Liver (tissue), 8 donors: ENCODE measurements at regions not wholly inside any gene's neighbourhood (a gene's known extent, or its start where the extent isn't known, plus 50 kb on each side); places are given as distances from the start of the nearest gene placed in this dataset.

ENCODE experiments used
- DNase-seq: peaks from one replicate; pipeline ENCODE4 v3.0.0-alpha.2; 2017; ENCODE audit warnings: low spot score
- H3K27ac ChIP-seq, 2 donors: one replicate each; pipeline ENCODE4 v1.7.0; 2013; ENCODE audit warnings: inconsistent platforms in 2 of 2, low read length in 2 of 2, control low read depth in 1 of 2, low read depth in 1 of 2, mild to moderate bottlenecking in 1 of 2
- H3K27me3 ChIP-seq, 4 donors: one replicate each; pipeline versions ENCODE4 v1.6.1 to v1.7.0; 2013; ENCODE audit warnings: low read length in 3 of 4, inconsistent platforms in 1 of 4, mild to moderate bottlenecking in 1 of 4, moderate library complexity in 1 of 4; ENCODE audit not compliant: control insufficient read depth in 4 of 4, insufficient read depth in 4 of 4
- H3K36me3 ChIP-seq, 4 donors: one replicate each; pipeline versions ENCODE4 v1.6.1 to v1.7.0; 2013; ENCODE audit warnings: low read length in 3 of 4, mild to moderate bottlenecking in 3 of 4, low read depth in 1 of 4, moderate library complexity in 1 of 4; ENCODE audit not compliant: control insufficient read depth in 4 of 4, insufficient read depth in 3 of 4
- H3K4me1 ChIP-seq, 4 donors: one replicate each; pipeline versions ENCODE4 v1.6.1 to v1.7.0; 2013; ENCODE audit warnings: low read length in 3 of 4, mild to moderate bottlenecking in 3 of 4, moderate library complexity in 1 of 4; ENCODE audit not compliant: control insufficient read depth in 4 of 4, insufficient read depth in 4 of 4
- H3K4me3 ChIP-seq, 3 donors: one replicate each; pipeline versions ENCODE4 v1.6.1 to v1.7.0; 2013; ENCODE audit warnings: low read length in 3 of 3, control low read depth in 1 of 3, low read depth in 1 of 3, mild to moderate bottlenecking in 1 of 3
- H3K9ac ChIP-seq, 2 donors: one replicate each; pipeline ENCODE4 v1.7.0; 2013; ENCODE audit warnings: low read length in 2 of 2, mild to moderate bottlenecking in 2 of 2, moderate library complexity in 2 of 2, control low read depth in 1 of 2, low read depth in 1 of 2
- H3K9me3 ChIP-seq, 4 donors: one replicate each; pipeline versions ENCODE4 v1.6.1 to v1.7.0; 2013; ENCODE audit warnings: low read length in 3 of 4; ENCODE audit not compliant: control insufficient read depth in 4 of 4
- CTCF ChIP-seq: fragments of 150-350 bp; IDR thresholded peaks from 2 replicates; pipeline ENCODE4 v1.5.1; 2017; ENCODE audit warnings: improper control_type of control experiment, low read depth, low read length; ENCODE audit not compliant: missing input control
- FOXA1 ChIP-seq: IDR thresholded peaks from 2 replicates; pipeline ENCODE4 v1.6.1; 2016; ENCODE audit warnings: antibody characterized with exemption
- RAD21 ChIP-seq, 2 donors: IDR thresholded peaks; 2 replicates each; pipeline ENCODE4 v1.6.1; 2016; ENCODE audit warnings: antibody characterized with exemption in 2 of 2, mild to moderate bottlenecking in 2 of 2
- RXRA ChIP-seq, 2 donors: IDR thresholded peaks; 2 replicates each; pipeline ENCODE4 v1.6.1; 2017 to 2018; ENCODE audit warnings: antibody characterized with exemption in 2 of 2, mild to moderate bottlenecking in 1 of 2
- TAF1 ChIP-seq: conservative IDR thresholded peaks from 2 replicates; pipeline ENCODE4 v1.6.1; 2016; ENCODE audit warnings: antibody characterized with exemption, mild to moderate bottlenecking
- WGBS: extraction: QIAGEN DNeasy Blood & Tissue Kit; methylation state at CpG from one replicate; pipeline ENCODE4 v1.1.7; 2013; 5-methylcytosine and 5-hydroxymethylcytosine counted together
- TF ChIP-seq, protein P1 (sequence below): IDR thresholded peaks from 2 replicates; pipeline ENCODE4 v1.6.1; 2016; ENCODE audit warnings: antibody characterized with exemption
- TF ChIP-seq, protein P2 (sequence below): IDR thresholded peaks from 2 replicates; pipeline ENCODE4 v1.6.1; 2016; ENCODE audit warnings: antibody characterized with exemption
- TF ChIP-seq, protein P3 (sequence below): IDR thresholded peaks from 2 replicates; pipeline ENCODE4 v1.6.1; 2016; ENCODE audit warnings: antibody characterized with exemption, mild to moderate bottlenecking
- donor health status: healthy.
- donor health status: healthy.
- donor health status: healthy.
- donor health status: healthy.
- donor health status: healthy.

GRCh38 chr21:45354970-45355369 lies 50.0 kb upstream of the COL18A1 start:
- TF ChIP-seq RXRA (IDR thresholded peaks at IDR 0.05) (no peak), TAF1 (no peak), FOXA1 (no peak), RAD21 (IDR thresholded peaks at IDR 0.05) (no peak), CTCF (no peak)
- TF ChIP-seq, protein P1, sequence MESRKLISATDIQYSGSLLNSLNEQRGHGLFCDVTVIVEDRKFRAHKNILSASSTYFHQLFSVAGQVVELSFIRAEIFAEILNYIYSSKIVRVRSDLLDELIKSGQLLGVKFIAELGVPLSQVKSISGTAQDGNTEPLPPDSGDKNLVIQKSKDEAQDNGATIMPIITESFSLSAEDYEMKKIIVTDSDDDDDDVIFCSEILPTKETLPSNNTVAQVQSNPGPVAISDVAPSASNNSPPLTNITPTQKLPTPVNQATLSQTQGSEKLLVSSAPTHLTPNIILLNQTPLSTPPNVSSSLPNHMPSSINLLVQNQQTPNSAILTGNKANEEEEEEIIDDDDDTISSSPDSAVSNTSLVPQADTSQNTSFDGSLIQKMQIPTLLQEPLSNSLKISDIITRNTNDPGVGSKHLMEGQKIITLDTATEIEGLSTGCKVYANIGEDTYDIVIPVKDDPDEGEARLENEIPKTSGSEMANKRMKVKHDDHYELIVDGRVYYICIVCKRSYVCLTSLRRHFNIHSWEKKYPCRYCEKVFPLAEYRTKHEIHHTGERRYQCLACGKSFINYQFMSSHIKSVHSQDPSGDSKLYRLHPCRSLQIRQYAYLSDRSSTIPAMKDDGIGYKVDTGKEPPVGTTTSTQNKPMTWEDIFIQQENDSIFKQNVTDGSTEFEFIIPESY: no peak
- TF ChIP-seq, protein P2, sequence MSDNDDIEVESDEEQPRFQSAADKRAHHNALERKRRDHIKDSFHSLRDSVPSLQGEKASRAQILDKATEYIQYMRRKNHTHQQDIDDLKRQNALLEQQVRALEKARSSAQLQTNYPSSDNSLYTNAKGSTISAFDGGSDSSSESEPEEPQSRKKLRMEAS: no peak
- TF ChIP-seq, protein P3, sequence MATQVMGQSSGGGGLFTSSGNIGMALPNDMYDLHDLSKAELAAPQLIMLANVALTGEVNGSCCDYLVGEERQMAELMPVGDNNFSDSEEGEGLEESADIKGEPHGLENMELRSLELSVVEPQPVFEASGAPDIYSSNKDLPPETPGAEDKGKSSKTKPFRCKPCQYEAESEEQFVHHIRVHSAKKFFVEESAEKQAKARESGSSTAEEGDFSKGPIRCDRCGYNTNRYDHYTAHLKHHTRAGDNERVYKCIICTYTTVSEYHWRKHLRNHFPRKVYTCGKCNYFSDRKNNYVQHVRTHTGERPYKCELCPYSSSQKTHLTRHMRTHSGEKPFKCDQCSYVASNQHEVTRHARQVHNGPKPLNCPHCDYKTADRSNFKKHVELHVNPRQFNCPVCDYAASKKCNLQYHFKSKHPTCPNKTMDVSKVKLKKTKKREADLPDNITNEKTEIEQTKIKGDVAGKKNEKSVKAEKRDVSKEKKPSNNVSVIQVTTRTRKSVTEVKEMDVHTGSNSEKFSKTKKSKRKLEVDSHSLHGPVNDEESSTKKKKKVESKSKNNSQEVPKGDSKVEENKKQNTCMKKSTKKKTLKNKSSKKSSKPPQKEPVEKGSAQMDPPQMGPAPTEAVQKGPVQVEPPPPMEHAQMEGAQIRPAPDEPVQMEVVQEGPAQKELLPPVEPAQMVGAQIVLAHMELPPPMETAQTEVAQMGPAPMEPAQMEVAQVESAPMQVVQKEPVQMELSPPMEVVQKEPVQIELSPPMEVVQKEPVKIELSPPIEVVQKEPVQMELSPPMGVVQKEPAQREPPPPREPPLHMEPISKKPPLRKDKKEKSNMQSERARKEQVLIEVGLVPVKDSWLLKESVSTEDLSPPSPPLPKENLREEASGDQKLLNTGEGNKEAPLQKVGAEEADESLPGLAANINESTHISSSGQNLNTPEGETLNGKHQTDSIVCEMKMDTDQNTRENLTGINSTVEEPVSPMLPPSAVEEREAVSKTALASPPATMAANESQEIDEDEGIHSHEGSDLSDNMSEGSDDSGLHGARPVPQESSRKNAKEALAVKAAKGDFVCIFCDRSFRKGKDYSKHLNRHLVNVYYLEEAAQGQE: no peak
- DNase-seq: no peak
- H3K9ac ChIP-seq: no peak overlapping the region
- H3K36me3 ChIP-seq: no peaks in the 10 kb centered on the region
- H3K4me1 ChIP-seq: no peaks in the 10 kb centered on the region
- no peaks in the 10 kb centered on the region for H3K27me3 ChIP-seq
- H3K4me3 ChIP-seq: no peak overlapping the region
- H3K9me3 ChIP-seq: no peaks in the 10 kb centered on the region
- H3K27ac ChIP-seq: no peak overlapping the region
- 54% methylated on average over 5 of the region's 5 CpGs for WGBS
